ENCODE measurements at regions not wholly inside any gene's neighbourhood (a gene's known extent, or its start where the extent isn't known, plus 50 kb on each side); places are given as distances from the start of the nearest gene placed in this dataset.

DNA sequence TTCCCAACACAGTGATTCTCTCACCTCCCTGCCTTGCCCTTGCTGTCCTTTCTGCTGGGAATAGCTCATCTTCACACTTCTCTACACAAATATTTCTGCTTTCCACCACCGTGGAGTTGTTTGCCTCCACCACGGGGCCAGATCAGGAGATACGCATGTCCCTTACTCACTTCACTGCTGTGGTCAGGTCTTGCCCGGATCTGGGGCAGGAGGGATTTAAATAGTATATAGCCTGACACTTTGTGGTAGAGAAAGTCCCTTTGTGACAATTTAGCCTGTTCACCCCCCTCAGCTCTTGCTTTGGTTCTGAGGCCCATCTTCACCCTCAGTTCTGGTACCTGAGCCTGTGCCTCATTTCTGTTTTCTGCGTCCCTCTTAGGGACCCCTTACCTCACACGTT is 92.6 kb upstream of the PREP start:
- TF ChIP-seq EZH2 (IDR thresholded peaks at IDR 0.05; ENCODE audit: low read depth, unreplicated experiment) (no peak), CTCF (conservative IDR thresholded peaks at IDR 0.05; ENCODE audit: low read depth in 2 of 2) (no peak), POLR2AphosphoS5 (IDR thresholded peaks at IDR 0.05; ENCODE audit: low read depth) (no peak), CREB1 (CRISPR knock-in tag; IDR thresholded peaks at IDR 0.05; ENCODE audit: low read depth) (no peak), NANOG (IDR thresholded peaks at IDR 0.05; ENCODE audit: borderline replicate concordance) (no peak), EZH2phosphoT487 (IDR thresholded peaks at IDR 0.05; ENCODE audit: unreplicated experiment) (no peak), JUNB (IDR thresholded peaks at IDR 0.05; ENCODE audit: unreplicated experiment) (no peak), STAT1 (IDR thresholded peaks at IDR 0.05; ENCODE audit: unreplicated experiment) (no peak), ETS1 (IDR thresholded peaks at IDR 0.05) (no peak)
- TF ChIP-seq, protein P1, sequence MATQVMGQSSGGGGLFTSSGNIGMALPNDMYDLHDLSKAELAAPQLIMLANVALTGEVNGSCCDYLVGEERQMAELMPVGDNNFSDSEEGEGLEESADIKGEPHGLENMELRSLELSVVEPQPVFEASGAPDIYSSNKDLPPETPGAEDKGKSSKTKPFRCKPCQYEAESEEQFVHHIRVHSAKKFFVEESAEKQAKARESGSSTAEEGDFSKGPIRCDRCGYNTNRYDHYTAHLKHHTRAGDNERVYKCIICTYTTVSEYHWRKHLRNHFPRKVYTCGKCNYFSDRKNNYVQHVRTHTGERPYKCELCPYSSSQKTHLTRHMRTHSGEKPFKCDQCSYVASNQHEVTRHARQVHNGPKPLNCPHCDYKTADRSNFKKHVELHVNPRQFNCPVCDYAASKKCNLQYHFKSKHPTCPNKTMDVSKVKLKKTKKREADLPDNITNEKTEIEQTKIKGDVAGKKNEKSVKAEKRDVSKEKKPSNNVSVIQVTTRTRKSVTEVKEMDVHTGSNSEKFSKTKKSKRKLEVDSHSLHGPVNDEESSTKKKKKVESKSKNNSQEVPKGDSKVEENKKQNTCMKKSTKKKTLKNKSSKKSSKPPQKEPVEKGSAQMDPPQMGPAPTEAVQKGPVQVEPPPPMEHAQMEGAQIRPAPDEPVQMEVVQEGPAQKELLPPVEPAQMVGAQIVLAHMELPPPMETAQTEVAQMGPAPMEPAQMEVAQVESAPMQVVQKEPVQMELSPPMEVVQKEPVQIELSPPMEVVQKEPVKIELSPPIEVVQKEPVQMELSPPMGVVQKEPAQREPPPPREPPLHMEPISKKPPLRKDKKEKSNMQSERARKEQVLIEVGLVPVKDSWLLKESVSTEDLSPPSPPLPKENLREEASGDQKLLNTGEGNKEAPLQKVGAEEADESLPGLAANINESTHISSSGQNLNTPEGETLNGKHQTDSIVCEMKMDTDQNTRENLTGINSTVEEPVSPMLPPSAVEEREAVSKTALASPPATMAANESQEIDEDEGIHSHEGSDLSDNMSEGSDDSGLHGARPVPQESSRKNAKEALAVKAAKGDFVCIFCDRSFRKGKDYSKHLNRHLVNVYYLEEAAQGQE (IDR thresholded peaks at IDR 0.05; ENCODE audit: unreplicated experiment): no peak
